Loucy (cell line): ENCODE measurements at regions not wholly inside any gene's neighbourhood (a gene's known extent, or its start where the extent isn't known, plus 50 kb on each side); places are given as distances from the start of the nearest gene placed in this dataset.

Experiments used
- H2AFZ ChIP-seq: fragments of 200-600 bp; sonication (generic); 2 replicates; pipeline ENCODE4 v1.6.0; 2016; ENCODE audit warnings: antibody characterized with exemption, mild to moderate bottlenecking, low read length, moderate library complexity
- H3F3A ChIP-seq: fragments of 200-600 bp; 2 replicates; pipeline ENCODE4 v1.6.0; 2016; ENCODE audit warnings: antibody characterized with exemption, low read depth, mild to moderate bottlenecking
- H3K27me3 ChIP-seq: fragments of 200-600 bp; sonication (generic); 2 replicates; pipeline ENCODE4 v1.6.1; 2014; ENCODE audit warnings: low read length, mild to moderate bottlenecking; ENCODE audit not compliant: insufficient read depth, poor library complexity, severe bottlenecking
- H3K36me3 ChIP-seq: fragments of 200-600 bp; sonication (generic); 2 replicates; pipeline ENCODE4 v1.6.1; 2016; ENCODE audit warnings: low read length; ENCODE audit not compliant: insufficient read depth
- H3K4me1 ChIP-seq: fragments of 200-600 bp; sonication (generic); 2 replicates; pipeline ENCODE4 v1.5.1; 2014; ENCODE audit warnings: low read length, mild to moderate bottlenecking; ENCODE audit not compliant: insufficient read depth, poor library complexity, severe bottlenecking
- H3K4me2 ChIP-seq: fragments of 200-600 bp; sonication (generic); 2 replicates; pipeline ENCODE4 v1.6.0; 2014; ENCODE audit warnings: antibody characterized with exemption, low read length, low read depth, mild to moderate bottlenecking; ENCODE audit not compliant: poor library complexity, severe bottlenecking
- H3K4me3 ChIP-seq: fragments of 200-600 bp; sonication (generic); 2 replicates; pipeline ENCODE4 v1.5.1; 2014; ENCODE audit warnings: low read length, mild to moderate bottlenecking, mixed read lengths; ENCODE audit not compliant: poor library complexity, severe bottlenecking
- H3K79me2 ChIP-seq: fragments of 200-600 bp; sonication (generic); 2 replicates; pipeline ENCODE4 v1.6.1; 2014; ENCODE audit warnings: low read length; ENCODE audit not compliant: insufficient read depth
- H3K9ac ChIP-seq: fragments of 200-600 bp; sonication (generic); 2 replicates; pipeline ENCODE4 v1.6.0; 2014; ENCODE audit warnings: mild to moderate bottlenecking, low read depth, low read length, moderate library complexity; ENCODE audit not compliant: poor library complexity, severe bottlenecking
- H3K9me2 ChIP-seq: fragments of 200-600 bp; sonication (generic); replicated peaks from 2 replicates; pipeline ENCODE4 v1.6.1; 2016; ENCODE audit warnings: low read depth, low read length, mixed read lengths
- H3K9me3 ChIP-seq: fragments of 200-600 bp; sonication (generic); 2 replicates; pipeline ENCODE4 v1.6.1; 2014; ENCODE audit warnings: mild to moderate bottlenecking, antibody characterized with exemption, low read length, low read depth; ENCODE audit not compliant: insufficient read depth
- H4K20me1 ChIP-seq: fragments of 200-600 bp; sonication (generic); 2 replicates; pipeline ENCODE4 v1.6.0; 2014; ENCODE audit warnings: antibody characterized with exemption, low read length, mild to moderate bottlenecking; ENCODE audit not compliant: insufficient read depth, poor library complexity, severe bottlenecking
- CTCF ChIP-seq: fragments of 200-600 bp; sonication (generic); conservative IDR thresholded peaks from 2 replicates; pipeline ENCODE4 v1.5.1; 2014; ENCODE audit warnings: mild to moderate bottlenecking, antibody characterized with exemption, low read length
- EZH2phosphoT487 ChIP-seq: fragments of 200-600 bp; IDR thresholded peaks from 2 replicates; pipeline ENCODE4 v1.6.1; 2018; ENCODE audit warnings: antibody characterized with exemption, mild to moderate bottlenecking, moderate library complexity, borderline replicate concordance

- Histone ChIP-seq H3K36me3 (no peaks in the 10 kb centered on the region), H3K9ac (no peak overlapping the region), H3K4me3 (no peak overlapping the region), H3K79me2 (no peaks in the 10 kb centered on the region), H2AFZ (no peak overlapping the region), H3F3A (no peaks in the 10 kb centered on the region), H3K27me3 (no peaks in the 10 kb centered on the region), H4K20me1 (no peaks in the 10 kb centered on the region), H3K4me2 (no peak overlapping the region), H3K4me1 (peaks cover 28% of the 10 kb centered on the region), H3K9me2 (no peaks in the 10 kb centered on the region), H3K9me3 (no peaks in the 10 kb centered on the region)
- TF ChIP-seq CTCF (no peak), EZH2phosphoT487 (no peak)
Measured at GRCh38 chr11:69397732-69398131, 83.7 kb upstream of the LINC01488 start.

GRCh38 chr11:69398529-69399492, 82.7 kb upstream of the LINC01488 start:
- no peak overlapping the region for H3K4me2 ChIP-seq

GRCh38 chr11:69400140-69400539, 81.3 kb upstream of the LINC01488 start:
- Histone ChIP-seq H3F3A (no peaks in the 10 kb centered on the region), H3K4me2 (no peak overlapping the region), H3K9ac (no peak overlapping the region), H4K20me1 (no peaks in the 10 kb centered on the region), H3K36me3 (no peaks in the 10 kb centered on the region), H2AFZ (no peak overlapping the region), H3K4me3 (no peak overlapping the region), H3K27me3 (no peaks in the 10 kb centered on the region), H3K9me2 (no peaks in the 10 kb centered on the region), H3K9me3 (no peaks in the 10 kb centered on the region), H3K79me2 (no peaks in the 10 kb centered on the region), H3K4me1 (peaks cover 32% of the 10 kb centered on the region)
- no peak for TF ChIP-seq CTCF

More at GRCh38 chr11:69398529-69399492, 82.7 kb upstream of the LINC01488 start:
- Histone ChIP-seq H2AFZ (no peak overlapping the region), H3K79me2 (no peaks in the 10 kb centered on the region), H3K9ac (peak overlapping the region; percentile 42), H3K4me1 (peaks cover 32% of the 10 kb centered on the region), H3F3A (no peaks in the 10 kb centered on the region), H4K20me1 (no peaks in the 10 kb centered on the region), H3K27me3 (no peaks in the 10 kb centered on the region), H3K4me3 (no peak overlapping the region), H3K36me3 (no peaks in the 10 kb centered on the region), H3K9me3 (no peaks in the 10 kb centered on the region), H3K9me2 (no peaks in the 10 kb centered on the region)
- TF ChIP-seq CTCF (no peak), EZH2phosphoT487 (no peak)
